ENCODE measurements at regions not wholly inside any gene's neighbourhood (a gene's known extent, or its start where the extent isn't known, plus 50 kb on each side); places are given as distances from the start of the nearest gene placed in this dataset.

DNA sequence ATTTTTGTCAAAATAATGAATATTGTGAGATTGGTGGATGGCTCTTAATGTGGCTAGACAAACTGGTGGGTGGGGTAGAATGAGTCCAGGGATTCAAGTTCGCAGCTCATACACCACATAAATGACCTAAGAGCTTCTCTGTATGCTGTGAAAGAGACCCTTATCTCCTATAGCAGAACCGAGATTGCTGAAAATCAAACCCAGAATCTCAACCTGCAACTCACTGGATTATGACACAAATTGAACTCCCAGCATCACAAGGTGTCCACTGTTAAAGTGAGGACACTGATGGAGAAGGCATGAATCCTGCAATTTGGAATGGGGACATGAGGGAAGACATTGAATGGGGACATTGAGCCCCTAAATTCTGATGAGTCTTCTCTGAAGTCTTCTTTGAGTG is 51.3 kb upstream of the CNKSR3 start:
- no peak for DNase-seq (ENCODE audit: low spot score)

- DNase-seq (ENCODE audit: low spot score), result no peak
These were observed 54.8 kb upstream of the CNKSR3 start for GRCh38 chr6:154565331-154565730.

DNA sequence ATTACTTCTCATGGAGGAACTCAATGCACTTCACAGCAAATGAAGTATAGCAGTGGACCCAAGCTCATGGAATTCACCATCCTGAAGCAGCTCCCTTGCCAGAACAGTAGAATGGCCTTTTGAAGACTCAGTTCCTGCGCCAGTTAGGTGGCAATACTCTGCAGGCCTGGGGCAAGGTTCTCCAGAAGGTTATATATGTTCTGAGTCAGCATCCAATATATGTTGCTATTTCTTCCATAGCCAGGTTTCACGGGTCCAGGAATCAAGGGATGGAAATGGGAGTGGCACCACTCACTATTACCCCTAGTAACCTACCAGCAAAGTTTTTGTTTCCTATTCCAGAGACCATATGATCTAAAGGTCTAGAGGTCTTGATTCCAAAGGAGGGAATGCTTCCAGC is 56.4 kb upstream of the CNKSR3 start:
- no peak for DNase-seq (ENCODE audit: low spot score)

- no peak for DNase-seq (ENCODE audit: low spot score)
These were observed 57.3 kb upstream of the CNKSR3 start for GRCh38 chr6:154567695-154568220.

DNA sequence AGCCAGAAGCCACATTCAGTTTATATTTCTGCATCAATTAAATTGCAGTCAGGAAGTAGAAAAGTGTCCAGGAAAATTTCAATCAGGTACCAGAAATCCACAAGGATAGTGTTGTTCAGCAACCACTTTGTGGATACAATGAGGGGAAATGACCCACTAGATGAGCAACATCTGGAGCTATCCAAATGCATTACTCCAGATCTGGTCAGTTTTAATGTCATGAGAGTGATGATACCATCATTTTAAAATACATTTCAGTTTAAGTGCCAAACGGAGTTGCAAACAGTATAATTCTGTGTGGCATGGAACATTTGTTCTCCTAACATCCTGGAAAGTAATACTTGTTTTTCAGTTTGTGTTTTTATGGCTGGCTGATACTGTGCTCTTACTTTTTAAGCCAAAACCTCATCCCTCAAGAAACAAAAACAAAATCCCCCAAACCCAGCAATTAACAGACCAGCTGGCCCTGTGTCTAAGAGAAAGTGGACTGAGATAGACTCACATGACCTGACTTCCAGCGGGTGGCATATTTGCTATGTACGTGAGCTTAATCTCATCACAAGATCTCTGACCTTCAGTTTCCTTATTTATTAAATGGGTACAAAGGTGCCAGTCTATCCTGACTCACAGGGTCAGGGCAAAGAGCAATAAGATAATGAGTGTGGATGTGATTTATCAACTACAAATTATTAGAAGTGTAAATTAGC is 58.8 kb upstream of the CNKSR3 start:
- no peak for DNase-seq (ENCODE audit: low spot score)

DNA sequence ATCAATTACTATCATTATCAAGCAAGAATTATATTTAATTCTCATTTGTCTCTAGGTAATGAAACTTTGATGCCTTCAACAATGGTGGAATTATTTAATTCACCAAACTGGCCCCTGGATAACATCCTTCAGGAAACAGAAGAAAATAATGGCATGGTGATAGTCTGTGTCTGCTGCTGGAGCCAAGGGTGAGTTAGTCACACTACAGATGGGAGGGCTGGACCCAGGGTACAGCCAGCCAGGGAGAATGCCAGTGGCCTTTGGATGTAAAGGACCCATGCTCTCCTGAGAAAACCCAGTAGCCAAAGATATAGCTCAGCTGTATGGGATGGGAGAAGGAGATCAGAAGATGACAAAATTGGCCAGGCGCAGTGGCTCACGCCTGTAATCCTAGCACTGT is 60.0 kb upstream of the CNKSR3 start:
- no peak for DNase-seq (ENCODE audit: low spot score)

DNA sequence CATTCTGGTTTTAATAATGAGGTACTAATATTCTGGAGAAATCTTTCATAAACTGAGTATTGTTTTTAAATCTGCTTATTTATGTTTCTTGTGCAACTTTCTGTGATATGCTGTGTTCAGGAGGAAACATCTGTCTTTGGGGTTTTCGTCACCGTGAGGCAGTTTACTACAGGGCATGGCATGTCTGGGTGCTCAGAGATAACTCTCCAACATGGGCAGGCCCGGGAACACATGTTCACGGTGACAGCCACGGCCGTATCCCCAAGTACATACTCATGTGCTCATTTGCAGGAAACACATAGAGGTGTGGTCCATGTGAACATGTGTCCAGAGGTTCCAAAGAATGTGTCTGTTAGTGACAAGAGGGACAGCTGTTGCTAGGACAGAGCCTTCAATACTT is 62.1 kb upstream of the CNKSR3 start:
- DNase-seq (ENCODE audit: low spot score), result no peak

- no peak for DNase-seq (ENCODE audit: low spot score)
These were observed 67.6 kb upstream of the CNKSR3 start for GRCh38 chr6:154578004-154578559.

DNA sequence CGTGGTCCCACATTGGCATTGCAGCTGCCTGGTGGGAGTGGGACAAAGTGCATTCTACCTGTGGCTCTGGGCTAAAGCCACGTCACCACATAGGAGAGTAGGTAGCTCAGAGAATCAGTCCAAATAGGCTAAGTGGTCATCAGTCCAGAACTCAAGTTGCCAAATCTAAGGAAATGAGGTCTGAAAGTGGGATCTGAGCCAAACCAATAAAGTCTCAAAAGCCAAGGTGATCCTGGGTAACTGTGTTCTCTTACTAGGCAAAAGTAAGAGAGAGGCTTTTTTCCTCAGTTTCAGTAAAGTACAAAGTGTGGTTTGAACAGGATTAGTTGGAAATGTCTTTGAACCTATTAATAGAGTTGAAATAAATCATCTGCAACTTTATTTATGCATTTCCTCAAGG is 68.6 kb upstream of the CNKSR3 start:
- DNase-seq (ENCODE audit: low spot score), result no peak

GRCh38 chr6:154579485-154579884 is 69.0 kb upstream of the CNKSR3 start:
- no peak for DNase-seq (ENCODE audit: low spot score)

DNA sequence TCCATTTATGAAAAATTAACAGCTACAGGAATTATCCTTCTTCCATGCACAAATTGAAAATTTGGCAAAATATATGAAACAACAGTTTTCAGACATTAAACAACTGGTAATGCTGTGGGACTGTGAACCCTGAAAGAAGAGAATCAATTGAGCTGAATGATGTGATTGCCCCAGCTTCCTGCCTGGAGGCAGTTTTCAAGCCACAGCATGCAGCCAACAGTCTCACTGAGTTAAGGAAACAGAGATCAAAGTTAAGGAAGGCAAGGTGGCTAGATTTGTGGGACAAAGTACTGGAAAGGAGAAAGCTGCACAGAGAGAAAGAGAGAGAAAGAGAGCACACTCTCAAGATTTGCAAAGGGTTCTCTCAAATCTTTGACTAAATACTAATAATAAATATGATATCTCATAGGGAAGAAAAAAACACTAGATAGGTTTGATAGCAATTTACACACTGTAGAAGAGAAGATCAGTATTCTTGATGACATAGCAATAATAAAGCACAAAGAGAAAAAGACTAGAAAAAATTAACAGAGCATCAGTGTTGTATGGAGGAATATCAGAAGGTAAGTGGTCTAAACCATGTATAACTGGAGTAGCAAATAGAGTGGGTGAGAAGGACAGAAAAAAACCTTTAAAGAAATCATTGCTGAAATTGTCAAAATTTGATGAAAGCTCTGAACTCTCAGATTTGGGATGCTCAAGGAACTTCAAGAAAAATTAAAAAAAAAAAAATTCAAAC is 70.1 kb upstream of the CNKSR3 start:
- no peak for DNase-seq (ENCODE audit: low spot score)

DNA sequence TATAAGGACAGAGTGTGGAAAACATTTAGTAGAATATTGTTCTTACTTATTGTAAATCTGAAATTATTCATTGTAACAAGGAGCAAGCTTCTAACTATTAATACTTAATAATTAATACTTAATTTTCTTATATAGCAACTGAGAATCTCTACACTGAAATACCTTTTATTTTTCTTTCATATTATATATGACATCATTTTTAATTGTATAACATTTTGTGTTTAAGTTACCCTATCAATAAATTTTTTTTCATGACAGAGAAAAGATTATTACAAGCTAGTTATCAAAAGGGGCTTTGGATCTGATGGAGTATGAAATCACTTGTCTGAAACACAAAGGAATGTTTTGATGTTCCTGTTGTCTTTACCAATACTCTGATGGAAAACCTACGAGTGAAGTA is 72.2 kb upstream of the CNKSR3 start:
- no peak for DNase-seq (ENCODE audit: low spot score)

DNA sequence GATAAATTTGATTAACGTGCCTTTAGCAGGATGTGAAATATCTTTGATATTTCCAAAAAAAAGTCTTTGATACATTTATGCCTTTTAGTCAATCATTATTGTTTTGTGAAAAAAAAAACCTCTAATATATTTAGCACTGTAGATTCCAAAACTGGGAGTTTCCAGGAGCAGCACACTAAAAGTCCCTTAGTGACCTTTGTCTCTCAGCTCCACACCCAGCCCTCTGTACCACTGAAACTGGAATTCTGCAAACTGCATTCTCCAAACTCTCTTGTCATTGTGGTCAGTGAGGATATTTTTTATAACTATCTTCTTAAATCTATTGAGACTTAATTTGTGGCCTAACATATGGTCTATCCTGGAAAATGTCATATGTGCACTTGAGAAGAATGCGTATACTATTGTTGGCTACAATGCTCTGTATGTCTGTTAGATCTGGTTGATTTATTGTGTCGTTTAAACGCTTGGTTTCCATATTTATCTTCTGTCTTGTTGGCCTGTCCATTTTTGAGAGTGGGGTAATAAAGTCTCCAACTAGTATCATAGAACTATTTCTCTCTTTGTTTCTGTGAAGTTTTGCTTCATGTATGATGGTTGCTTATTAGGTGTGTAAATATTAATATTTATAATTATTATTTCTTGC is 73.2 kb upstream of the CNKSR3 start:
- no peak for DNase-seq (ENCODE audit: low spot score)

GRCh38 chr6:154590756-154591155 is 80.3 kb upstream of the CNKSR3 start:
- no peak for DNase-seq (ENCODE audit: low spot score)

- no peak for DNase-seq (ENCODE audit: low spot score)
These were observed 80.7 kb upstream of the CNKSR3 start for GRCh38 chr6:154591234-154591633.

DNA sequence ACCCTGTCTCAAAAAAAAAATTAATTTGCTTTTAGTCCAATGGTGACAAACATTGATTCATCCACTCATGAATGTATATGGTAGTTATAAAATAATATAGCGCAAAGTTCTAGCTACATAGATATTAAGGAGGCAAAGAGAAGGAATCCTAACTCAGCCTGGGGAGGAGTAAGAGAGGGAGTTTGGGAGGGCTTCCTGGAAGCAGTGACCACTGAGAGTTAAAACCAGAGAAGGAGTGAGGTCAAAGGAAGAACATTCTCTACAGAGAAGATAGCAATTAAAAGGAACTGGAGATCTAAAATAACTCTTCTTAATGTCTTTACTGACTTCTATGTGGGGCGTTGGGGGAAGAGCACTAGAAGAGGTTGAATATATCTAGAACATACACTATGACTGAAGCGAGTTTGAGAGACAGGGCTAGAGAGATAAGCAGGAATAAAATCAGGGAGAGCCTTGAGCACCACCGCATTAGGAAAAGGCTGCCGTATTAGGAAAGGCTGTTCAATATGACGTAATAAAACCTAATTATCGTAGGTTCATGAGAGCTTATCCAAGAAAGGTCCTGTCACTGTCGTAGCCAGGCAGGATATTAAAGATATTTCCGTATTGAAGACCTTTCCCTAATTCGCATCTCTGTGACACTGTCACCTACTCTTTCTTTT is 81.8 kb upstream of the CNKSR3 start:
- DNase-seq (ENCODE audit: low spot score), result no peak

DNA sequence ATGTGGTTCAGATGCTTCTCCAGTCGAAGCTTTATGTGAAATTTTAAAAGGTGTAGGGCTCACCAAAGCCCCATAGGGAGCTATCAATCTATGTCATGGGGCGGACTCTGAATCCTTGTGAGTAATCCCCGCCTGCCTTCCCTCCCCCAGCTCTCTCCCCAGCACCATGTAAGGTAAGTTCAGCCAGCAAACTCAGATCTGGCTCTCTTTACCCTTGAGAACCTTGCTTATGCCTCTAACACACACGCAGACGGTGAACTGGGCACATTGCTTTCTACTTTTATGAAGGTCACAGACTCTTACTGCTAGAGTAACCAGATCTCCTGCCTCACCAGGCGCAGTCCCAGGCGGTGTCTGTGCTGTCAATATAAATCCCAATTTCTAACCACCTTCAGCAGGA is 82.6 kb upstream of the CNKSR3 start:
- no peak for DNase-seq (ENCODE audit: low spot score)

- no peak for DNase-seq (ENCODE audit: low spot score)
These were observed 84.2 kb upstream of the CNKSR3 start for GRCh38 chr6:154594496-154595198.

DNA sequence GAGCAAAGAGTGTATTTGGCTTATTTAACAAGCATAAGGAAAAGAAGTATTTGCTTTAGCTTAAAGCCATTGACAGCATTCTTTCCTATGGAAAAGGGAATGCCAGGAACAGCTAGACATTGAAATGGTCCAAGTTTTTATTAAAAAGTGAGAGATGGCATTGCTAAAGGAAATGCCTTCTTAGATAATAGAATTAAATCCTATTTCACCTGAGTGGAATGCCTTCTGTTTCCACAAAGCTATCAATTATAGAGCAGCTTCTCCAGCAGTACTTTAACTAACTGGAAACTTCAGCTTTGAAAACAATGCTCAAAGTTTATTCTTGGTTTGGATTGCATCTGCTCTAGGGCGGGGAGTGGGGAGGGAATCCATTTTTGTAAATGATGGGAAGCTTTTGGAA is 85.1 kb upstream of the CNKSR3 start:
- DNase-seq (ENCODE audit: low spot score), result no peak

- no peak for DNase-seq (ENCODE audit: low spot score)
These were observed 85.5 kb upstream of the CNKSR3 start for GRCh38 chr6:154596009-154596408.

- no peak for DNase-seq (ENCODE audit: low spot score)
These were observed 86.2 kb upstream of the CNKSR3 start for GRCh38 chr6:154596701-154597100.

DNA sequence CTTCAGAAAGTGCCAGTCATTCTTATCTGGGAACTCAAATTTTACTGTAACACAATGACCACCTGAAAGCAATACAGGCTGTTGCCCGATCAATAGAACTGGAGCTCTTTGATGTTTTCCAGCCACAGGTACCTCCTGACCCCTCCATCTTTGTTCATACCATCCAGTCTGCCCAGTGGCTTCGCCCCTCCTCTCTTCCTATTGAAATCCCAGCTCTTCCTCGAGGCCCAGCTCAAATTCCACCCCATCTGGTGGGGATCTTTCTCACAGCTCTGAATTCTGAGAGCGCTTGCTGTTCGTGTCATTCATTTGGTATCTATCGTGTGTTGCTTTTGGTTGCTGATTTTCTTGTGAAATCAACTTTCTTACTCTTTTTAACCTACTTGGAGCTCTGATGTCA is 87.9 kb upstream of the CNKSR3 start:
- DNase-seq (ENCODE audit: low spot score), result no peak
